ENCODE measurements at regions not wholly inside any gene's neighbourhood (a gene's known extent, or its start where the extent isn't known, plus 50 kb on each side); places are given as distances from the start of the nearest gene placed in this dataset.

DNA sequence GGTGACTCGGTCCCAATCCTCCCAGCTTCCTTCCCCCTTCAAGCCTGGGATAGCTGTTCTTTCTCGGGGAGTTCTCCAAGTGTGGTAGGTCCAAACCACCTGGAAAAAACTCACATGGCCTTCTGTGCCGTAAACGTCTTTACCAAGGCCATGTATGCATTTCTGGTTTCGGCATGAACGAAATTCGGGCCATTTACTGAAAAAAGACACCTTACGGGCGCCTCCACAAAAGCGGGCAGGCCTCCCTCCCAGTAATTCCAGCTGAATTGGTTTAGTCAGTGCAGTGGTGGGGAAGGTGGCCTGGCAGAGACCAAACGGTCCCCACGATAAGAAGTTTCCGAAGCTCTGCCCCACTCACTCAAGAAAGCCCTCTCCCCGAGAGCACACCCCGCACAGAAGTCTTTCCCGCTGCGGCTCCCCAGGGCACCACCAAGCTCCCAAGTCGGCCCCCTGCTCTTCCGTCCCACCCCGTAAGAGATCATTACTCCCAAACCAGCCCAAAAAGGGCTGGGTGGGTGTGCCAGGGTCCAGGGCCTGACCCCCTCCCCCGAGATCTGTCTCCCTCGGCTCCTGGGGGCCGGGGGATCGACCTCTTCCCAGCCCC is 86.3 kb upstream of the MELK start:
- Histone ChIP-seq H3K36me3 (ENCODE audit: insufficient read depth, low read length) (no peaks in the 10 kb centered on the region), H3K27me3 (ENCODE audit: insufficient read depth, low read length) (no peaks in the 10 kb centered on the region), H3F3A (ENCODE audit: insufficient read depth, low read length) (no peaks in the 10 kb centered on the region), H3K9ac (ENCODE audit: low read length) (peak overlapping the region; percentile 93), H3K4me3 (ENCODE audit: low read depth, low read length, poor library complexity, severe bottlenecking) (peak overlapping the region; percentile 99), H3K79me2 (ENCODE audit: insufficient read depth, low read length) (peaks cover 47% of the 10 kb centered on the region), H3K9me2 (ENCODE audit: low read depth, low read length) (no peaks in the 10 kb centered on the region), H3K9me3 (ENCODE audit: low read length) (no peaks in the 10 kb centered on the region), H3K4me2 (ENCODE audit: low read length) (peak overlapping the region; percentile 99), H3K27ac (ENCODE audit: low read depth, low read length, poor library complexity, severe bottlenecking) (peak overlapping the region; percentile 73), H4K20me1 (ENCODE audit: insufficient read depth, low read length) (no peaks in the 10 kb centered on the region), H3K4me1 (ENCODE audit: insufficient read depth, low read length, severe bottlenecking) (peaks cover 30% of the 10 kb centered on the region), H2AFZ (ENCODE audit: low read length) (no peak overlapping the region)
- TF ChIP-seq, protein P1, sequence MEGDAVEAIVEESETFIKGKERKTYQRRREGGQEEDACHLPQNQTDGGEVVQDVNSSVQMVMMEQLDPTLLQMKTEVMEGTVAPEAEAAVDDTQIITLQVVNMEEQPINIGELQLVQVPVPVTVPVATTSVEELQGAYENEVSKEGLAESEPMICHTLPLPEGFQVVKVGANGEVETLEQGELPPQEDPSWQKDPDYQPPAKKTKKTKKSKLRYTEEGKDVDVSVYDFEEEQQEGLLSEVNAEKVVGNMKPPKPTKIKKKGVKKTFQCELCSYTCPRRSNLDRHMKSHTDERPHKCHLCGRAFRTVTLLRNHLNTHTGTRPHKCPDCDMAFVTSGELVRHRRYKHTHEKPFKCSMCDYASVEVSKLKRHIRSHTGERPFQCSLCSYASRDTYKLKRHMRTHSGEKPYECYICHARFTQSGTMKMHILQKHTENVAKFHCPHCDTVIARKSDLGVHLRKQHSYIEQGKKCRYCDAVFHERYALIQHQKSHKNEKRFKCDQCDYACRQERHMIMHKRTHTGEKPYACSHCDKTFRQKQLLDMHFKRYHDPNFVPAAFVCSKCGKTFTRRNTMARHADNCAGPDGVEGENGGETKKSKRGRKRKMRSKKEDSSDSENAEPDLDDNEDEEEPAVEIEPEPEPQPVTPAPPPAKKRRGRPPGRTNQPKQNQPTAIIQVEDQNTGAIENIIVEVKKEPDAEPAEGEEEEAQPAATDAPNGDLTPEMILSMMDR (IDR thresholded peaks at IDR 0.05; ENCODE audit: low read length), result no peak
- no peak for TF ChIP-seq EZH2 (IDR thresholded peaks at IDR 0.05; ENCODE audit: borderline replicate concordance, low read length)

DNA sequence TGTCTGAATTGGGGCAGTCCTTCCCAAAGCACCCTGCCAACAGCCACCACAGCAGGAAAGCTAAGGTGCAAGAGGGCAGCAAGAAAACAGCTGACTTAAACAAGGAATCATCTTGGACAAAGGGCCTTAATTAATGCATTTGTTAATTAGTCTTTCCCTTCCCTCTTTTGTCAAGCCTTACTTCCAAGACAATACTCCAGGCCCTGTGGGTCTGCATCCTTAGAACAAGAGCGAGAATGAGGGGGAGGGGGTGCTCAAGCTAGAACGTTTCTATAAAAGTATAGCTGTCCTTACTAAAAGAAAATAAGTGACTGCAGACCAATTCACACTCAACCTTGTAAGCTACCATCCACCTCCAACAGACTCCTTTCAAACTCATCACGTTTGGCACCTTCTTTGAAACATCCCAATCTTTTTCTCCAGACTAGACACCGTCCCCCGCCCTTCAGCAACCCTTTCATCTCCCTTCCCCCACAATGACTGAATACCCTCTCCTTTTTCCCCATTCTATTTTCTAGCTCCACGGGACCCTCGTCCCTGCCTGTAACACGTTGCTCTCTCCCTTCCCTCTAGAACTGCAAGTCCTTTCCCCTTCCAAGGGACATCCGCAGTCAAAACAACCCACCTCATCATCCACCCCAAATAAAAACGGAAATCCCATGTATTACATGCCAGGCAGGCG is 85.7 kb upstream of the RNF38 start:
- Histone ChIP-seq H3K9me2 (ENCODE audit: low read depth, low read length) (no peaks in the 10 kb centered on the region), H3K27ac (ENCODE audit: low read depth, low read length, poor library complexity, severe bottlenecking) (peak overlapping the region; percentile 73), H3K9ac (ENCODE audit: low read length) (peak overlapping the region; percentile 93), H3F3A (ENCODE audit: insufficient read depth, low read length) (no peaks in the 10 kb centered on the region), H3K9me3 (ENCODE audit: low read length) (no peaks in the 10 kb centered on the region), H3K4me1 (ENCODE audit: insufficient read depth, low read length, severe bottlenecking) (peaks cover 30% of the 10 kb centered on the region), H3K79me2 (ENCODE audit: insufficient read depth, low read length) (peaks cover 51% of the 10 kb centered on the region), H4K20me1 (ENCODE audit: insufficient read depth, low read length) (no peaks in the 10 kb centered on the region), H3K36me3 (ENCODE audit: insufficient read depth, low read length) (no peaks in the 10 kb centered on the region), H3K4me2 (ENCODE audit: low read length) (peak overlapping the region; percentile 99), H3K4me3 (ENCODE audit: low read depth, low read length, poor library complexity, severe bottlenecking) (peak overlapping the region; percentile 99), H2AFZ (ENCODE audit: low read length) (no peak overlapping the region), H3K27me3 (ENCODE audit: insufficient read depth, low read length) (no peaks in the 10 kb centered on the region)
- TF ChIP-seq EZH2 (IDR thresholded peaks at IDR 0.05; ENCODE audit: borderline replicate concordance, low read length), result no peak
- TF ChIP-seq, protein P1 (IDR thresholded peaks at IDR 0.05; ENCODE audit: low read length), result no peak

DNA sequence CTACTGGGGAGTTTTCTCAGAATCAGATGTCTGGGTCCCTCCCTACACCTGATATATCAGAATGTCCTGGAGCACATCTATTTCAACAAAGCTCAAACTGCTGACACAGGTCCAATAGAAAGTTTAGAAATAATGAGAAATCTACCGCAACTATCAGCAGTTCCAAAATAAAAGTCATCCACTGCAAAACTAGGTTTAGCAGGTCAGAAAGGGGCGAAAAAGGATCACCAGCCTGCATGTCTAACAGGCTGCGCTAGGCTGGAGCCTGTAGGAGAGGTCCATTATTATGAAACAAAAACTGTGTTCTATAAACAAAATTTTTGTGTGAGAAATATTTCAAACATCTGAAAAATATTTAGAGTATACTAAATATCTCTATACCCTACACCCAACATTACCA is 84.1 kb upstream of the RNF38 start:
- Histone ChIP-seq H3K36me3 (ENCODE audit: insufficient read depth, low read length) (no peaks in the 10 kb centered on the region), H3K27ac (ENCODE audit: low read depth, low read length, poor library complexity, severe bottlenecking) (no peak overlapping the region), H3K9ac (ENCODE audit: low read length) (no peak overlapping the region), H3K4me3 (ENCODE audit: low read depth, low read length, poor library complexity, severe bottlenecking) (no peak overlapping the region), H3K4me1 (ENCODE audit: insufficient read depth, low read length, severe bottlenecking) (peaks cover 30% of the 10 kb centered on the region), H3K4me2 (ENCODE audit: low read length) (no peak overlapping the region), H3K27me3 (ENCODE audit: insufficient read depth, low read length) (no peaks in the 10 kb centered on the region), H4K20me1 (ENCODE audit: insufficient read depth, low read length) (no peaks in the 10 kb centered on the region), H2AFZ (ENCODE audit: low read length) (no peak overlapping the region), H3K9me2 (ENCODE audit: low read depth, low read length) (no peaks in the 10 kb centered on the region), H3F3A (ENCODE audit: insufficient read depth, low read length) (no peaks in the 10 kb centered on the region), H3K79me2 (ENCODE audit: insufficient read depth, low read length) (peaks cover 66% of the 10 kb centered on the region), H3K9me3 (ENCODE audit: low read length) (no peaks in the 10 kb centered on the region)
- TF ChIP-seq, protein P1 (IDR thresholded peaks at IDR 0.05; ENCODE audit: low read length), result no peak
- no peak for TF ChIP-seq EZH2 (IDR thresholded peaks at IDR 0.05; ENCODE audit: borderline replicate concordance, low read length)
